GM19463 (cell line): ENCODE measurements at regions not wholly inside any gene's neighbourhood (a gene's known extent, or its start where the extent isn't known, plus 50 kb on each side); places are given as distances from the start of the nearest gene placed in this dataset.
"Not testable (repeated sequence)": the region's sequence is repeated elsewhere in the genome, so short reads cannot be mapped to it uniquely, and the experiment has no call there.

Experiments used
- ATAC-seq: cut with Tn5 transposase; IDR thresholded peaks from one replicate; pipeline ENCODE4 v1.9.1; 2021; ENCODE audit warnings: mild to moderate bottlenecking, moderate library complexity; ENCODE audit not compliant: unreplicated experiment

GRCh38 chr2:21757805-21758430 is 634.1 kb downstream of the TDRD15 start:
- no peak for ATAC-seq

DNA sequence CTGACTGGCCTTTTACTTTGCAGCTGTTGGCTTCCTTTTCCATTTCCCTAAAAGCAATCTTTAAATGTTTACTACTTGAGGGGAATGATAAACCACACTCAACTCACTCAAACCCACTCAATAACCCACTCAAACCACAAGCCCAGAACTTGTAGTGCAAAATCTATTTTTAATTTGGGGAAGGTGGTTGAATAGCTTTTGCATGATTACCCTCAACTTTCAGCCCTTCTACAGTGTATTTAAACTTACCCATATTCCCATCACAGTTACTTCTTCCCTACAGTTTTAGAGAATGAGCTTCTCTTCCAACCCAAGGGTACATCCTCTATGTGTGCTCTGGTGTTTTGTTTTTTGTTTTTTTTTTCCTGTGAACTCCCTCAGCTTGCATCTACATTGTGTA is 636.1 kb downstream of the TDRD15 start:
- no peak for ATAC-seq

DNA sequence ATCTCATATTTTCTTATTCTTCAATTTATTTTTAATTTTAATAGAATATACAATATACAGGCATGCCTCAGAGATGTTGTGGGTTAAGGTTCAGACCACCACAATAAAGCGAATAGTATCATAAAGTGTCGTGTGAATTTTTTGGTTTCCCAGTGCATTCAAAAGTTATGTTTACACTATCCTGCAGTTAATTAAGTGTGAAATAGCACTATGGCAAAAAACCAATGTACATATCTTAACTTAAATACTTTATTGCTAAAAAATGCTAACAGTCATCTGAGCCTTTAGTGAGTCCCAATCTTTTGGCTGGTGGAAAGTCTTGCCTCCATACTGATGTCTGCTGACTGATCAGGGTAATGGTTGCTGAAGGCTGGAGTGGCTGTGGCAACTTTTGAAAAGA is 637.6 kb downstream of the TDRD15 start:
- no peak for ATAC-seq

GRCh38 chr2:21763501-21763900 is 639.7 kb downstream of the TDRD15 start:
- no peak for ATAC-seq

GRCh38 chr2:21770787-21771186 is 647.0 kb downstream of the TDRD15 start:
- no peak for ATAC-seq

DNA sequence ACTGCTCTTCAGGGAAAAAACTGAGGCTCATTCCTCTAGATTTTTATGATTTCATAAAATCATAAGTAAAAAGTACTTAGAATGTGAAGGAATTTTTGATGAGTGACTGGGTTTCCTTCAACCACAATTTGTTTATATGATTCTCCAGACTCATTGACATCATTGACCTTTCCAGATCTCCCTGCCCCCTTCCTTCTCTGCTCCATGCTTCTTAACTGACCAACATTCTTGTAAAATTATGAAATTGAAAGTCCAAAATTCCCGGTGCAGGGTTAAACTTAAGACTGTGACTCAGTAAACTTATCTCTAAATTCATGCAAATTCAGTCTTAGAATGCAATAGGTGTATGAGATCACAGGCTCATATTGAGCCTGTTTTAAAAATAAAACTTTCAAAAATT is 648.9 kb downstream of the TDRD15 start:
- ATAC-seq: no peak

- ATAC-seq: no peak
Measured at GRCh38 chr2:21773168-21773567, 649.4 kb downstream of the TDRD15 start.

DNA sequence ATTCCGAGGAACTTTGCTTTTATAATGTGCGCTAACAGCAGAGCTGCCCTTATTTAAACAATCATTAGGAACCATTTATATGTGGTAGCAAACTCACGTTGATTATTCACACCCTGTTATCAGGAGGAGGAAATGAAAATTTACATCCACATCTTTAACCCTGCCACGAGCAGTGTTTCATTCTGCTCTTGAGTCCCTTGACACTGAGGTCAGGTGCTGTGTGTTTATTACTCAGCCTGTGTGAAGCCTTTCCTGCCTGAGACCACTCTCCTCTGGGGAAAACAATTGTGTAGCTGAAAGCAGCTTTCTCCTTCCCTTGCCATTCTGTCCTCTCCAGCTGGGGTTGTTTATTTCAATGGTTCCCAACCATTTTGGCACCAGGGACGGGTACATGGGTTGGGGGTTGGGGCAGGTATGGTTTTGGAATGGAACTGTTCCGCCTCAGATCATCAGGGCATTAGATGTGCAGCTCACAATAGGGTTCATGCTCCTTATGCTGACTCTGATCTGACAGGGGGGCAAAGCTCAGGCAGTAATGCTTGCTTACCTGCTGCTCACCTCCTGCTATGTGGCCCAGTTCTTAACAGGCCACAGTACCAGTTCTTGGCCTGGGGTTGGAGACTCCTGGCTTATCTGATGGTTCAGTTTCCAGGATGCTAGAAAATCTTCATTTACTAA is 651.1 kb downstream of the TDRD15 start:
- no peak for ATAC-seq

GRCh38 chr2:21779786-21780185 is 656.0 kb downstream of the TDRD15 start:
- ATAC-seq: no peak

- ATAC-seq: no peak
Measured at GRCh38 chr2:21781962-21782361, 658.2 kb downstream of the TDRD15 start.

DNA sequence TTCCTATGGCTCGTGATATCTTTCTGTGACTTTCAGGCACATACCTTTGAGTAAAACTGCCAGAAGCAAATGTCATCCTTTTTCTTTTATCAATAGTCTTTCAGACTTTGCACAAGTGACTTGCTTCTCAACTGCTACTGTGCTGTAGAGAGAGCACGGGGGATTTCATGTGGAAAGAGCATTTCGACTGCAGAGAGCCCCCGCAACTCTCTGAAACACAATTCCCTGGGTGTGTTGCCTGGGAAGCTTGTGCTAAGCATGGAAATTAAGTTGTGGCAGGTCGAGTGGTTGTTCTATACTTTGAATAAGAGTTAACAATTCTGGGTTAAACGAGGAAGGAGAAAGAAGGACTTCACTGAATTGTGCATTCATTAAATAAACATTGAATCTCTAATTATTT is 659.1 kb downstream of the TDRD15 start:
- no peak for ATAC-seq

DNA sequence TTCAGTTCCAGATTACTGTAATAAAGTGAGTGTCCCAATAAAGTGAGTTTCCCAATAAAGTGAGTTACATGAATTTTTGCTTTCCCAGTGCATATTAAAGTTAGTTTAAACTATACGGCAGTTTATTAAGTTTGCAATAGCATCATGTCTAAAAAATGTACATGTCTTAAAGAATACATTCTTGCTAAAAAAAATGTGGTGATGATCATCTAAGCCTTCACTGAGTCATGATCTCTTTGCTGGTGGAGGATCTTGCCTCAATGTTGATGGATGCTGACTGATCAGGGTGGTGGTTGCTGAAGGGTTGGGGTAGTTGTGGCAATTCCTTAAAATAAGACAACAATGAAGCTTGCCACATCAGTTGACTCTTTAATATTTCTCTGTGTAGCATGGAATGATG is 664.2 kb downstream of the TDRD15 start:
- ATAC-seq: no peak

DNA sequence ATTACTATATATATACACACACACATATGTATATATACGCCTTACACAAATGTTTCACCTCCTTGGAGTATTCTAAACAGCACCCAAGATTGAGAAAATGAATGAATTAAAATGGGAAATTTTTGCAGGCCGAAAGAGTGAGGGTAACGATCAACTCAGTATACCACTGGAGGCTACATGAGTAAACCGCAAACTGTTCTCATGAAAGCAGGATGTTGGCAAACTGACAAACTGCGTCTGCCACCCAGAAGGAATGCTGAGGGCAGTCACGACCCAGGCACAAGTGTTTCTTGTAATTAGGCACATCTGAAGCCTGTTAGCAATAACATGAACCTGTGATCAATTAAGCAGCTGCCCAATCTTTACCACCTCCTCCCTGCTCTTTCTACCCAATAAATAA is 666.5 kb downstream of the TDRD15 start:
- not testable (repeated sequence) for ATAC-seq

DNA sequence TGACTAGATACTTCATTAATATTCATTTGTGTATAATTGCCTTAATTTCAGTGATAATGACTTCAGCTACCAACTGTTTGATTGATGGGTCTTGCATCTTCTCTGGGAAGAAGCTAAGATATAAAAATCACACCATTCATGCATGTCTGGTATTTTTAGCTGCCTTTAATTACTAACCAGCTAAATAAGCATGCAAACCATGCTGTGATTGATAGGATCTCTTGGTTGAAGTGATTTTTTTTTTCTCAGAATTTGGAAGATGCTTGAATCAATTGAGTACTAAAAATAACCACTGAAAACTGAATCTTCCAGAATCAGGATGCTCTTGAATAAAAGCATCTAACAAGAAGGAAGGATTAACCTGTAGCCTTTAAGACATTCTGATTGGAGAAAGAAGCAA is 668.8 kb downstream of the TDRD15 start:
- ATAC-seq: no peak

GRCh38 chr2:21793461-21793860 is 669.7 kb downstream of the TDRD15 start:
- ATAC-seq: no peak

DNA sequence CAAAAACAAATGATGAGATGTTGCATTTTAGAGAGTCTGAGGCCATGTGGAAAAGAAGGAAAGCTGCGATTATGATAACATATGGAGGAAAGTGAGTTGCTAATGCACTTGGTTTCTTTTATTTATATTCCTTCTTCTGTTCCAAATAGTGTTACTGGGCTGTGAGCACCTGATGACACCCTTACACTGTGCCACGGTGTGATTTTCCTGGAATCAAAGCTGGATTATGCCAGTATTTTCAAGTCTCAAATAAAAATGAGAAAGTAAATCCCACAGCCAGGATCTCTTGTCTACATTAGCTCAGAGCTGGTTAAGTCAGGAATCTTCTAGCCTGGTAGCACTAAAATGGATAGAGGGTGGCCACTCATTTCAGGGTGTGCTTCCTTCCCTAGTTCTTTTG is 670.8 kb downstream of the TDRD15 start:
- ATAC-seq: no peak

GRCh38 chr2:21800356-21800755 is 676.6 kb downstream of the TDRD15 start:
- no peak for ATAC-seq

GRCh38 chr2:21803550-21803949 is 679.8 kb downstream of the TDRD15 start:
- no peak for ATAC-seq

- no peak for ATAC-seq
Measured at GRCh38 chr2:21804151-21804550, 680.4 kb downstream of the TDRD15 start.

GRCh38 chr2:21811541-21811940 is 687.8 kb downstream of the TDRD15 start:
- ATAC-seq: no peak

DNA sequence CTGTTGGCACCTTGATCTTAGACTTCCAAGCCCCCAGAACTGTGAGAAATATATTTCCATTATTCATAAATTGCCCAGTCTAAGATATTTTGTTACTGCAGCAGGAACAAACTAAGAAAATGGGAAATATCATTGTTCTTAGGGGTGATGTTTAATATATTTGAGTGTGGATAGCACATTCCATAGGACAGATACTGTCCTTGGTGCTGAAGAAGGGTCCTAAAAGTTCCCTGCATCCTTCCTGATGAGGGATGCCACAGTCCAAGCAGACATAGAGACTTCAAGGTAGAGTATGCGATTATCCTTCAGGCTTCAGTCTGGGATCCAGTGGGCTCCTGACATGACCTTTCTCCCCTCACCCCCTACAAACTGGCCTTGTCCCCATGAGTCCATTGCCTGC is 689.0 kb downstream of the TDRD15 start:
- ATAC-seq: no peak

DNA sequence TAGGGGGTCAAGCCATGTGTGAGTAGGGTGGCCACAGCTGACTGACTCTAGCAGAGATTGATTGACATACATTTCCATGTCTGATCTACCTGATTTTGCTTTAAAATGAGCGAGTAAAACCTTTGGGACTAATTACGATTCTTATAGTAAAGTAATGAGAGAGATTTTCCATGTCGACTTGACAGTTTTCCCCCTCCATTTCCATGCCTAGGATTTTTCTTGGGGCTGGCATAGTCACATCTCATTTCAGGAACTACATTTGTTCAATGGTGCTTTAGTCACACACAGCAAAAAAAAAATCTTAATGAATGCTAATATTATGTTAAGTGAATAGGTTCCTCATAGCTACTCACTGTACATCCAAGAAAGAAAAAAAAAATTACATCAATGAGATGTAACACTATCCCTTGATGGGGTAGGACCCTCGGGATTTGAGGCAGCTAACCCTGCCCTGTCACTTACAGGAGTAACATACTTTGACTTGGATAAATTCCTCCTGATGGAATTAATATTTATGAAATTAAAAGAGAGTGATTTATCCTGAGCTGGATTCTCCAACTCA is 690.9 kb downstream of the TDRD15 start:
- no peak for ATAC-seq
